ENCODE measurements at regions not wholly inside any gene's neighbourhood (a gene's known extent, or its start where the extent isn't known, plus 50 kb on each side); places are given as distances from the start of the nearest gene placed in this dataset.

DNA sequence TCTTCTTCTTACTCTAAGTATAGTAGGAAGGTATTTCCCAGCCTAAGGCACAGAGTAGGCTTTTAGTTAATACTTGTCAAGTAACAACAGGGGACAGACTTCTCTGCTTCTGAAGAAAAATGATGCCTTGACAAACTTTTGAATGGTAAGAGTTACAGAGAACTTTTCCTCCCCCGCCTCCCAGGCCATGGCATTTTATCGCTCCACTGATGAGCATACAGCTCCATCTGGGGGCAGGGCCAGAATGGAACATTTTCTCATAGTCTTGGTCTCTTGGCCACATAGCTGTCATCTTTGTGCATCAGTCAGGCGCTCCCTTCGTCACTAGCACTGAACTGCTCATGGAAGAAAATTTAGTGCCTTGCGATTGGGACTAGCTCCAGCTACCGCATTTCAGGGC, 1066.8 kb upstream of the CITED2 start:
- no peak overlapping the region for H3K9ac ChIP-seq (ENCODE audit: low read length)
- no peak overlapping the region for H3K4me3 ChIP-seq (ENCODE audit: insufficient read depth, low read length, poor library complexity, severe bottlenecking)
- no peaks in the 10 kb centered on the region for H3K9me2 ChIP-seq (replicated peaks; ENCODE audit: insufficient read depth, low read length)
- H2AFZ ChIP-seq (ENCODE audit: low read depth, low read length, severe bottlenecking): peak overlapping the region; percentile 4
- no peaks in the 10 kb centered on the region for H4K20me1 ChIP-seq (ENCODE audit: low read depth, low read length)
- no peak overlapping the region for H3K4me2 ChIP-seq (ENCODE audit: low read depth, low read length, poor library complexity, severe bottlenecking)
- no peak overlapping the region for H3K27ac ChIP-seq (ENCODE audit: low read depth, low read length)
- H3K79me2 ChIP-seq (ENCODE audit: insufficient read depth, low read length): no peaks in the 10 kb centered on the region
- no peaks in the 10 kb centered on the region for H3K9me3 ChIP-seq (ENCODE audit: insufficient read depth, low read length)
- no peaks in the 10 kb centered on the region for H3K36me3 ChIP-seq (ENCODE audit: low read length)
- no peak for TF ChIP-seq EZH2phosphoT487 (conservative IDR thresholded peaks at IDR 0.05; ENCODE audit: low read length)
- TF ChIP-seq, protein P1, sequence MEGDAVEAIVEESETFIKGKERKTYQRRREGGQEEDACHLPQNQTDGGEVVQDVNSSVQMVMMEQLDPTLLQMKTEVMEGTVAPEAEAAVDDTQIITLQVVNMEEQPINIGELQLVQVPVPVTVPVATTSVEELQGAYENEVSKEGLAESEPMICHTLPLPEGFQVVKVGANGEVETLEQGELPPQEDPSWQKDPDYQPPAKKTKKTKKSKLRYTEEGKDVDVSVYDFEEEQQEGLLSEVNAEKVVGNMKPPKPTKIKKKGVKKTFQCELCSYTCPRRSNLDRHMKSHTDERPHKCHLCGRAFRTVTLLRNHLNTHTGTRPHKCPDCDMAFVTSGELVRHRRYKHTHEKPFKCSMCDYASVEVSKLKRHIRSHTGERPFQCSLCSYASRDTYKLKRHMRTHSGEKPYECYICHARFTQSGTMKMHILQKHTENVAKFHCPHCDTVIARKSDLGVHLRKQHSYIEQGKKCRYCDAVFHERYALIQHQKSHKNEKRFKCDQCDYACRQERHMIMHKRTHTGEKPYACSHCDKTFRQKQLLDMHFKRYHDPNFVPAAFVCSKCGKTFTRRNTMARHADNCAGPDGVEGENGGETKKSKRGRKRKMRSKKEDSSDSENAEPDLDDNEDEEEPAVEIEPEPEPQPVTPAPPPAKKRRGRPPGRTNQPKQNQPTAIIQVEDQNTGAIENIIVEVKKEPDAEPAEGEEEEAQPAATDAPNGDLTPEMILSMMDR (IDR thresholded peaks at IDR 0.05; ENCODE audit: insufficient read depth, low read length, poor library complexity, severe bottlenecking): no peak
- no peaks in the 10 kb centered on the region for H3K27me3 ChIP-seq (ENCODE audit: low read length)
- H3F3A ChIP-seq (ENCODE audit: insufficient read depth): no peaks in the 10 kb centered on the region

DNA sequence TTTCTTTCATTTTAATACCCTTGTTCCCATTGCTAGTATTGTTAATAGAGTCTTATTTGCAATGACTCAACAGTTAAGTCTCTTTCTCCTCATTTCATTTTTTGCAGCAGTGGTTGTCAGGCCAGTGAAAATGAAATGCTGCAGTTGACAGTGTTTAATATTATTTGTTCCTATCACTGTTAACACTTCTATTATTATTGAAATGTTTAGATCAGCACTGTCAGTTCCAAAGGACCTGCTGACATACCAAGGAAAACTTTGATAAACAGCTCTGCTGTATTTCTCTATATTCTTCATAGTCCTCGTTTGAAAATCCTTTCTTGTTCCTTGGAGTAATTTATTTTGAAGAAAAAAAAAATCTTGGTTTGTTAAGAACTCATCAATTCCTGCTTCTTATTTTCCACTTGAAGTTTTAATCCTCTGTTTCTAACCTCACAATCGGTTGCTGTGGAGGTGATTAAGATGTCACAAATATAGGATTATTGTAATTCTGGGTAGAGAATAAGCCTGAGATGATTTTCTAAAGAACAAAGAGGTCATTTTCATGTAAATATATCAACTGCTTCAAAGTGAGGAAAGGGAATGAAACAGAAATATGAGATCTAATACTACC, 1065.9 kb upstream of the CITED2 start:
- Histone ChIP-seq H3K9ac (ENCODE audit: low read length) (no peak overlapping the region), H3K79me2 (ENCODE audit: insufficient read depth, low read length) (no peaks in the 10 kb centered on the region), H2AFZ (ENCODE audit: low read depth, low read length, severe bottlenecking) (peak overlapping the region; percentile 4), H3K36me3 (ENCODE audit: low read length) (no peaks in the 10 kb centered on the region), H3K27me3 (ENCODE audit: low read length) (no peaks in the 10 kb centered on the region), H3K9me2 (replicated peaks; ENCODE audit: insufficient read depth, low read length) (no peaks in the 10 kb centered on the region), H3K4me3 (ENCODE audit: insufficient read depth, low read length, poor library complexity, severe bottlenecking) (no peak overlapping the region), H3F3A (ENCODE audit: insufficient read depth) (no peaks in the 10 kb centered on the region), H3K4me2 (ENCODE audit: low read depth, low read length, poor library complexity, severe bottlenecking) (no peak overlapping the region), H4K20me1 (ENCODE audit: low read depth, low read length) (no peaks in the 10 kb centered on the region), H3K9me3 (ENCODE audit: insufficient read depth, low read length) (no peaks in the 10 kb centered on the region), H3K27ac (ENCODE audit: low read depth, low read length) (no peak overlapping the region)
- TF ChIP-seq, protein P1 (IDR thresholded peaks at IDR 0.05; ENCODE audit: insufficient read depth, low read length, poor library complexity, severe bottlenecking): no peak
- no peak for TF ChIP-seq EZH2phosphoT487 (conservative IDR thresholded peaks at IDR 0.05; ENCODE audit: low read length)

DNA sequence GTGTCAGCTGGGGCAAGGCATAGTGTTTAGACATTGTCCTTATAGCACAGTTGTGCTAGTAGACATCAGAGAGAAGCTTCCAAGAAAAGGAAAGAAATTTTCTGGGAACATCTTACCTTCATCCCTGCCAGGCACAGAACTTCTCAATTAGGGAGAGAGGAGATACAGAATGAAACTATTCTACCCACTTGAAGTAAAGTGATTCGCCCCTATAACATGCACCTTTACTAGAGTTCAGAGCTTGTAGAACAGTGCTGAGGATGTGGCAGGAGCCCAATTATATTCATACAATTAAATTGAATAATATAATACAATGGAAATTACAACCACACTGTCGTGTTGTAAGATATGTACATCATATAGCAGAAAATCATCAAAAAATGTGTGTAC, 1063.9 kb upstream of the CITED2 start:
- Histone ChIP-seq H3K9me2 (replicated peaks; ENCODE audit: insufficient read depth, low read length) (no peaks in the 10 kb centered on the region), H3K9me3 (ENCODE audit: insufficient read depth, low read length) (peaks cover 10% of the 10 kb centered on the region; the same call in 1 of the 2 replicates), H3F3A (ENCODE audit: insufficient read depth) (no peaks in the 10 kb centered on the region), H3K27ac (ENCODE audit: low read depth, low read length) (no peak overlapping the region), H4K20me1 (ENCODE audit: low read depth, low read length) (no peaks in the 10 kb centered on the region), H3K4me2 (ENCODE audit: low read depth, low read length, poor library complexity, severe bottlenecking) (no peak overlapping the region), H3K4me3 (ENCODE audit: insufficient read depth, low read length, poor library complexity, severe bottlenecking) (no peak overlapping the region), H3K79me2 (ENCODE audit: insufficient read depth, low read length) (no peaks in the 10 kb centered on the region), H3K27me3 (ENCODE audit: low read length) (no peaks in the 10 kb centered on the region), H3K36me3 (ENCODE audit: low read length) (no peaks in the 10 kb centered on the region), H2AFZ (ENCODE audit: low read depth, low read length, severe bottlenecking) (peak overlapping the region; percentile 29), H3K9ac (ENCODE audit: low read length) (no peak overlapping the region)
- no peak for TF ChIP-seq EZH2phosphoT487 (conservative IDR thresholded peaks at IDR 0.05; ENCODE audit: low read length)
- TF ChIP-seq, protein P1 (IDR thresholded peaks at IDR 0.05; ENCODE audit: insufficient read depth, low read length, poor library complexity, severe bottlenecking): no peak
